Ovary (tissue), 7 donors: ENCODE measurements at regions not wholly inside any gene's neighbourhood (a gene's known extent, or its start where the extent isn't known, plus 50 kb on each side); places are given as distances from the start of the nearest gene placed in this dataset.

Experiments used
- DNase-seq, 5 donors: peaks; one replicate each; pipeline ENCODE4 v3.0.0-alpha.2; 2019 to 2020
- H3K27ac ChIP-seq, 2 donors: fragments of 200-600 bp; one replicate each; pipeline versions ENCODE4 v1.5.1 to v1.8.0; 2019 to 2022
- H3K27me3 ChIP-seq: fragments of 200-600 bp; one replicate; pipeline ENCODE4 v1.8.0; 2022
- H3K36me3 ChIP-seq: fragments of 200-600 bp; sonication (generic); one replicate; pipeline ENCODE4 v1.5.1; 2019
- H3K4me1 ChIP-seq: one replicate; pipeline ENCODE4 v1.8.1; 2013; ENCODE audit warnings: mild to moderate bottlenecking, moderate library complexity; ENCODE audit not compliant: insufficient read depth
- H3K4me3 ChIP-seq: fragments of 200-600 bp; sonication (generic); one replicate; pipeline ENCODE4 v1.5.1; 2017
- H3K9me3 ChIP-seq, 2 donors: fragments of 200-600 bp in 1 of 2; sonication (generic) in 1 of 2; one replicate each; pipeline versions ENCODE4 v1.5.1 to v1.8.1; 2013 to 2019; ENCODE audit warnings: mild to moderate bottlenecking in 1 of 2, moderate library complexity in 1 of 2
- CTCF ChIP-seq, 3 donors: fragments of 450-650 bp in 2 of 3; fragments of 200-600 bp in 1 of 3; IDR thresholded peaks; one replicate each; pipeline versions ENCODE4 v1.5.1 to v1.8.0; 2016 to 2022; ENCODE audit warnings: antibody characterized with exemption in 3 of 3, mild to moderate bottlenecking in 1 of 3
- EP300 ChIP-seq: sonication (generic); formaldehyde crosslinking; IDR thresholded peaks from one replicate; pipeline ENCODE4 v1.6.1; 2017; ENCODE audit warnings: antibody characterized with exemption
- POLR2A ChIP-seq: fragments of 450-650 bp; IDR thresholded peaks from one replicate; pipeline ENCODE4 v1.6.1; 2017; ENCODE audit warnings: antibody characterized with exemption, mild to moderate bottlenecking, moderate library complexity
- whole genome bisulfite sequencing, 3 donors: extraction: QIAGEN DNeasy Blood & Tissue Kit in 1 of 3; methylation state at CpG; one replicate each; pipeline versions ENCODE4 v1.1.5 to v1.1.7; 2013 to 2017; 5-methylcytosine and 5-hydroxymethylcytosine counted together
- intact Hi-C, 4 donors: fragments of 100-400 bp; cut with DNase I; formaldehyde crosslinking; loops; one replicate each; pipeline versions ENCODE4 v1.11.0 to v1.15.1; 2022 to 2023
- donor health status: DM: no; HTN: no; CAD: no; lungs with moderate emphysema.
- donor health status: DM: no; HTN: no; CAD: no.
- donor health status: Bipolar disorder and iron deficiency.
- donor health status: DM: no; HTN: no; CAD: no.
- donor health status: DM: yes; HTN: yes; CAD: no.

GRCh38 chr1:94623560-94624148 lies 82.1 kb upstream of the F3 start:
- 52 to 69% (median 56%) methylated on average over 8 of the region's 8 CpGs for WGBS, 3 donors
- H3K9me3 ChIP-seq: no peaks in the 10 kb centered on the region
- intact Hi-C loops: no loop called here
- H3K36me3 ChIP-seq: no peaks in the 10 kb centered on the region
- peak in 3 of 5 donors; percentile 34 to 65 (median 37) for DNase-seq
- no peak overlapping the region for H3K27ac ChIP-seq
- no peak overlapping the region for H3K4me3 ChIP-seq
- no peaks in the 10 kb centered on the region for H3K27me3 ChIP-seq
- TF ChIP-seq CTCF (IDR thresholded peaks at IDR 0.05) (no peak), EP300 (no peak), POLR2A (no peak)
- no peaks in the 10 kb centered on the region for H3K4me1 ChIP-seq

- TF ChIP-seq POLR2A (no peak), CTCF (IDR thresholded peaks at IDR 0.05) (no peak), EP300 (no peak)
- Histone ChIP-seq H3K27ac (no peak overlapping the region), H3K36me3 (no peaks in the 10 kb centered on the region), H3K9me3 (no peaks in the 10 kb centered on the region), H3K4me3 (no peak overlapping the region), H3K4me1 (no peaks in the 10 kb centered on the region), H3K27me3 (no peaks in the 10 kb centered on the region)
- WGBS, 3 donors: 71 to 77% (median 75%) methylated on average over 10 of the region's 10 CpGs
- intact Hi-C loops: no loop called here
- peak in 1 of 5 donors; percentile 52 for DNase-seq
These were observed 81.2 kb upstream of the F3 start for GRCh38 chr1:94622757-94623156.

GRCh38 chr1:94621802-94622201 lies 80.2 kb upstream of the F3 start:
- Histone ChIP-seq H3K27ac (no peak overlapping the region), H3K27me3 (no peaks in the 10 kb centered on the region), H3K4me1 (no peaks in the 10 kb centered on the region), H3K9me3 (no peaks in the 10 kb centered on the region), H3K4me3 (no peak overlapping the region), H3K36me3 (no peaks in the 10 kb centered on the region)
- DNase-seq: no peak
- intact Hi-C loops: no loop called here
- no peak for TF ChIP-seq POLR2A
- no peak for TF ChIP-seq CTCF (IDR thresholded peaks at IDR 0.05)
- no peak for TF ChIP-seq EP300

GRCh38 chr1:94621395-94621794 lies 79.8 kb upstream of the F3 start:
- 62 to 78% (median 67%) methylated on average over 3 of the region's 3 CpGs for WGBS, 3 donors
- no peaks in the 10 kb centered on the region for H3K27me3 ChIP-seq

More at GRCh38 chr1:94621395-94621794, 79.8 kb upstream of the F3 start:
- Histone ChIP-seq H3K9me3 (no peaks in the 10 kb centered on the region), H3K27ac (no peak overlapping the region), H3K4me1 (no peaks in the 10 kb centered on the region), H3K4me3 (no peak overlapping the region), H3K36me3 (no peaks in the 10 kb centered on the region)
- intact Hi-C loops: no loop called here
- no peak for DNase-seq
- TF ChIP-seq CTCF (IDR thresholded peaks at IDR 0.05) (no peak), EP300 (no peak), POLR2A (no peak)
